Upper lobe of left lung (tissue), 6 donors: ENCODE measurements at regions not wholly inside any gene's neighbourhood (a gene's known extent, or its start where the extent isn't known, plus 50 kb on each side); places are given as distances from the start of the nearest gene placed in this dataset.

Experiments
- ATAC-seq, 2 donors: fragments of 200-7000 bp; cut with Tn5 transposase; one replicate each; pipeline ENCODE4 v1.9.1; 2022; ENCODE audit warnings: mild to moderate bottlenecking in 2 of 2, moderate library complexity in 2 of 2; ENCODE audit not compliant: low FRiP score in 2 of 2
- DNase-seq, 2 donors: peaks; one replicate each; pipeline ENCODE4 v3.0.0-alpha.2; 2019 to 2020
- H3K27ac ChIP-seq, 4 donors: fragments of 200-600 bp; sonication (generic); one replicate each; pipeline ENCODE4 v1.5.1; 2016 to 2019
- H3K27me3 ChIP-seq, 4 donors: fragments of 200-600 bp; sonication (generic); one replicate each; pipeline ENCODE4 v1.5.1; 2017 to 2019
- H3K36me3 ChIP-seq, 4 donors: fragments of 200-600 bp; sonication (generic); one replicate each; pipeline ENCODE4 v1.5.1; 2016 to 2019
- H3K4me1 ChIP-seq, 4 donors: fragments of 200-600 bp; sonication (generic); one replicate each; pipeline ENCODE4 v1.5.1; 2018 to 2019
- H3K4me3 ChIP-seq, 4 donors: fragments of 200-600 bp; sonication (generic); one replicate each; pipeline ENCODE4 v1.5.1; 2017 to 2019; ENCODE audit warnings: mild to moderate bottlenecking in 2 of 4, moderate library complexity in 1 of 4
- H3K9me3 ChIP-seq, 4 donors: fragments of 200-600 bp; sonication (generic); one replicate each; pipeline ENCODE4 v1.5.1; 2018 to 2019
- CTCF ChIP-seq, 6 experiments: fragments of 450-650 bp in 4 of 6; fragments of 200-600 bp in 2 of 6; sonication (generic) in 2 of 6; IDR thresholded peaks; one replicate each; pipeline ENCODE4 v1.5.1; 2016 to 2019; ENCODE audit warnings: antibody characterized with exemption in 6 of 6
- EP300 ChIP-seq, 4 donors: sonication (generic); formaldehyde crosslinking; IDR thresholded peaks; one replicate each; pipeline ENCODE4 v1.5.1; 2017; ENCODE audit warnings: antibody characterized with exemption in 4 of 4, control low read depth in 2 of 4
- POLR2A ChIP-seq, 4 donors: fragments of 450-650 bp; IDR thresholded peaks; one replicate each; pipeline ENCODE4 v1.5.1; 2016 to 2017; ENCODE audit warnings: antibody characterized with exemption in 4 of 4, mild to moderate bottlenecking in 2 of 4
- POLR2AphosphoS5 ChIP-seq, 2 donors: sonication (generic); formaldehyde crosslinking; IDR thresholded peaks; one replicate each; pipeline ENCODE4 v1.5.1; 2017; ENCODE audit warnings: antibody characterized with exemption in 2 of 2
- WGBS, 2 donors: methylation state at CpG; one replicate each; pipeline ENCODE4 v1.1.5; 2017 to 2018; 5-methylcytosine and 5-hydroxymethylcytosine counted together
- donor health status: DM: no; HTN: no; CAD: no; lungs with moderate emphysema.
- donor health status: DM: no; HTN: yes; CAD: no; lungs with severe emphysema.

GRCh38 chr3:1945698-1946097 lies 153.0 kb upstream of the CNTN4 start:
- DNase-seq, result no peak
- H3K27ac ChIP-seq, result no peak overlapping the region
- no peak for ATAC-seq
- H3K36me3 ChIP-seq, result no peaks in the 10 kb centered on the region
- H3K27me3 ChIP-seq, result no peaks in the 10 kb centered on the region
- TF ChIP-seq POLR2AphosphoS5 (IDR thresholded peaks at IDR 0.05), result no peak
- no peak for TF ChIP-seq CTCF (IDR thresholded peaks at IDR 0.05)
- TF ChIP-seq EP300 (IDR thresholded peaks at IDR 0.05), result no peak
- no peak for TF ChIP-seq POLR2A (IDR thresholded peaks at IDR 0.05)
- H3K4me1 ChIP-seq, result no peaks in the 10 kb centered on the region
- no peak overlapping the region for H3K4me3 ChIP-seq
- H3K9me3 ChIP-seq, result no peaks in the 10 kb centered on the region

- WGBS, 2 donors, result 80 to 83% methylated on average over 7 of the region's 7 CpGs
Observed at GRCh38 chr3:1953536-1953935, 145.1 kb upstream of the CNTN4 start.

GRCh38 chr3:1954632-1955031 lies 144.0 kb upstream of the CNTN4 start:
- Histone ChIP-seq H3K27ac (no peak overlapping the region), H3K9me3 (peaks cover 0 to 6% (median 0%) of the 10 kb centered on the region in 4 donors), H3K4me3 (no peak overlapping the region), H3K4me1 (no peaks in the 10 kb centered on the region), H3K27me3 (no peaks in the 10 kb centered on the region), H3K36me3 (no peaks in the 10 kb centered on the region)
- TF ChIP-seq EP300 (IDR thresholded peaks at IDR 0.05), result no peak
- no peak for TF ChIP-seq POLR2A (IDR thresholded peaks at IDR 0.05)
- TF ChIP-seq POLR2AphosphoS5 (IDR thresholded peaks at IDR 0.05), result no peak
- no peak for TF ChIP-seq CTCF (IDR thresholded peaks at IDR 0.05)
- no peak for DNase-seq
- ATAC-seq, result no peak

More at GRCh38 chr3:1953536-1953935, 145.1 kb upstream of the CNTN4 start:
- ATAC-seq (peak in 1 of 2 donors; percentile 26), DNase-seq (no peak)
- H3K4me3 ChIP-seq, result no peak overlapping the region
- H3K9me3 ChIP-seq, result peaks cover 0 to 6% (median 0%) of the 10 kb centered on the region in 4 donors
- no peak overlapping the region for H3K27ac ChIP-seq
- H3K27me3 ChIP-seq, result no peaks in the 10 kb centered on the region
- TF ChIP-seq POLR2AphosphoS5 (IDR thresholded peaks at IDR 0.05) (no peak), CTCF (IDR thresholded peaks at IDR 0.05) (no peak), EP300 (IDR thresholded peaks at IDR 0.05) (no peak), POLR2A (IDR thresholded peaks at IDR 0.05) (no peak)
- H3K4me1 ChIP-seq, result no peaks in the 10 kb centered on the region
- no peaks in the 10 kb centered on the region for H3K36me3 ChIP-seq

GRCh38 chr3:1955170-1955569 lies 143.5 kb upstream of the CNTN4 start:
- DNase-seq, result no peak
- H3K9me3 ChIP-seq, result peaks cover 0 to 6% (median 0%) of the 10 kb centered on the region in 4 donors
- H3K36me3 ChIP-seq, result no peaks in the 10 kb centered on the region
- no peaks in the 10 kb centered on the region for H3K4me1 ChIP-seq
- H3K4me3 ChIP-seq, result no peak overlapping the region
- WGBS, 2 donors, result 77 to 82% methylated on average over 1 of the region's 1 CpG
- TF ChIP-seq POLR2AphosphoS5 (IDR thresholded peaks at IDR 0.05) (no peak), EP300 (IDR thresholded peaks at IDR 0.05) (no peak), POLR2A (IDR thresholded peaks at IDR 0.05) (no peak), CTCF (IDR thresholded peaks at IDR 0.05) (no peak)
- no peaks in the 10 kb centered on the region for H3K27me3 ChIP-seq
- no peak overlapping the region for H3K27ac ChIP-seq
- no peak for ATAC-seq

- no peaks in the 10 kb centered on the region for H3K36me3 ChIP-seq
- H3K4me3 ChIP-seq, result no peak overlapping the region
- ATAC-seq (no peak), DNase-seq (no peak)
- H3K4me1 ChIP-seq, result no peaks in the 10 kb centered on the region
- H3K9me3 ChIP-seq, result peaks cover 0 to 6% (median 0%) of the 10 kb centered on the region in 4 donors
- no peak for TF ChIP-seq POLR2AphosphoS5 (IDR thresholded peaks at IDR 0.05)
- TF ChIP-seq EP300 (IDR thresholded peaks at IDR 0.05), result no peak
- no peak overlapping the region for H3K27ac ChIP-seq
- H3K27me3 ChIP-seq, result no peaks in the 10 kb centered on the region
- 85 to 91% methylated on average over 3 of the region's 3 CpGs for WGBS, 2 donors
Observed at GRCh38 chr3:1955750-1956149, 142.9 kb upstream of the CNTN4 start.
